A673 (cell line): ENCODE measurements at regions not wholly inside any gene's neighbourhood (a gene's known extent, or its start where the extent isn't known, plus 50 kb on each side); places are given as distances from the start of the nearest gene placed in this dataset.

ENCODE experiments used
- EZH2 ChIP-seq: fragments of 200-600 bp; sonication (generic); IDR thresholded peaks from 2 replicates; pipeline ENCODE4 v1.6.1; 2017; ENCODE audit warnings: borderline replicate concordance, low read depth, mild to moderate bottlenecking, mixed read lengths, antibody characterized with exemption, low read length; ENCODE audit not compliant: poor library complexity, severe bottlenecking
- TF ChIP-seq, protein P1 (sequence below): fragments of 300-800, 200-600 bp; sonication (generic); conservative IDR thresholded peaks from 2 replicates; pipeline ENCODE4 v1.5.1; 2017; ENCODE audit warnings: low read depth, mild to moderate bottlenecking, antibody characterized with exemption, low read length, moderate library complexity, mixed read lengths

DNA sequence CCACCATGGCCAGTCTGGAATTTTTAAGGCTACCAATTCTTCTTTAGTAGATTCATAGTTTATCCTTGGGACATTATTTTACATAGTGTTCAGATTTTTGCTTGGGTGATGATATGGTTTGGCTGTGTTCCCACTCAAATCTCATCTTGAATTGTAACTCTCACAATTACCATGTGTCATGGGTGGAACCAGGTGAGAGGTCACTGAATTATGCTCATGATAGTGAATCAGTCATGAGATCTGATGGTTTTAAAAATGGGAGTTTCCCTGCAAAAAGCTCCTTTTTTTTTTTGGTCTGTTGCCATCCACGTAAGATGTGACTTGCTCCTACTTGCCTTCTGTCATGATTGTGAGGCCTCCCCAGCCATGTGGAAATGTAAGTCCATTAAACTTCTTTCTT is 163.9 kb downstream of the GABRG2 start:
- TF ChIP-seq, protein P1, sequence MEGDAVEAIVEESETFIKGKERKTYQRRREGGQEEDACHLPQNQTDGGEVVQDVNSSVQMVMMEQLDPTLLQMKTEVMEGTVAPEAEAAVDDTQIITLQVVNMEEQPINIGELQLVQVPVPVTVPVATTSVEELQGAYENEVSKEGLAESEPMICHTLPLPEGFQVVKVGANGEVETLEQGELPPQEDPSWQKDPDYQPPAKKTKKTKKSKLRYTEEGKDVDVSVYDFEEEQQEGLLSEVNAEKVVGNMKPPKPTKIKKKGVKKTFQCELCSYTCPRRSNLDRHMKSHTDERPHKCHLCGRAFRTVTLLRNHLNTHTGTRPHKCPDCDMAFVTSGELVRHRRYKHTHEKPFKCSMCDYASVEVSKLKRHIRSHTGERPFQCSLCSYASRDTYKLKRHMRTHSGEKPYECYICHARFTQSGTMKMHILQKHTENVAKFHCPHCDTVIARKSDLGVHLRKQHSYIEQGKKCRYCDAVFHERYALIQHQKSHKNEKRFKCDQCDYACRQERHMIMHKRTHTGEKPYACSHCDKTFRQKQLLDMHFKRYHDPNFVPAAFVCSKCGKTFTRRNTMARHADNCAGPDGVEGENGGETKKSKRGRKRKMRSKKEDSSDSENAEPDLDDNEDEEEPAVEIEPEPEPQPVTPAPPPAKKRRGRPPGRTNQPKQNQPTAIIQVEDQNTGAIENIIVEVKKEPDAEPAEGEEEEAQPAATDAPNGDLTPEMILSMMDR: no peak
- no peak for TF ChIP-seq EZH2
